HUES64 (cell line): ENCODE measurements at regions not wholly inside any gene's neighbourhood (a gene's known extent, or its start where the extent isn't known, plus 50 kb on each side); places are given as distances from the start of the nearest gene placed in this dataset.
"Not testable (repeated sequence)": the region's sequence is repeated elsewhere in the genome, so short reads cannot be mapped to it uniquely, and the experiment has no call there.

ENCODE experiments used
- H3K27ac ChIP-seq: 2 replicates; pipeline ENCODE4 v1.7.0; 2013; ENCODE audit warnings: low read depth, low read length, inconsistent platforms
- H3K27me3 ChIP-seq: 2 replicates; pipeline ENCODE4 v1.6.1; 2013; ENCODE audit warnings: mild to moderate bottlenecking, low read length; ENCODE audit not compliant: insufficient read depth
- H3K36me3 ChIP-seq: 2 replicates; pipeline ENCODE4 v1.6.1; 2013; ENCODE audit warnings: mild to moderate bottlenecking, low read length; ENCODE audit not compliant: insufficient read depth
- H3K4me1 ChIP-seq: 2 replicates; pipeline ENCODE4 v1.6.1; 2013; ENCODE audit warnings: mild to moderate bottlenecking, low read length, moderate library complexity; ENCODE audit not compliant: insufficient read depth
- H3K4me3 ChIP-seq: 2 replicates; pipeline ENCODE4 v1.5.1; 2013; ENCODE audit warnings: mild to moderate bottlenecking, low read length, moderate library complexity
- H3K9ac ChIP-seq: 2 replicates; pipeline ENCODE4 v1.6.1; 2013; ENCODE audit warnings: mild to moderate bottlenecking, low read depth, low read length
- H3K9me3 ChIP-seq: 2 replicates; pipeline ENCODE4 v1.6.1; 2013; ENCODE audit warnings: low read depth, low read length; ENCODE audit not compliant: insufficient read depth
- WGBS: fragments of 150-250, 120-280 bp; methylation state at CpG from one replicate; pipeline ENCODE4 v1.1.7; 2013; ENCODE audit warnings: missing lambda C conversion rate; 5-methylcytosine and 5-hydroxymethylcytosine counted together

DNA sequence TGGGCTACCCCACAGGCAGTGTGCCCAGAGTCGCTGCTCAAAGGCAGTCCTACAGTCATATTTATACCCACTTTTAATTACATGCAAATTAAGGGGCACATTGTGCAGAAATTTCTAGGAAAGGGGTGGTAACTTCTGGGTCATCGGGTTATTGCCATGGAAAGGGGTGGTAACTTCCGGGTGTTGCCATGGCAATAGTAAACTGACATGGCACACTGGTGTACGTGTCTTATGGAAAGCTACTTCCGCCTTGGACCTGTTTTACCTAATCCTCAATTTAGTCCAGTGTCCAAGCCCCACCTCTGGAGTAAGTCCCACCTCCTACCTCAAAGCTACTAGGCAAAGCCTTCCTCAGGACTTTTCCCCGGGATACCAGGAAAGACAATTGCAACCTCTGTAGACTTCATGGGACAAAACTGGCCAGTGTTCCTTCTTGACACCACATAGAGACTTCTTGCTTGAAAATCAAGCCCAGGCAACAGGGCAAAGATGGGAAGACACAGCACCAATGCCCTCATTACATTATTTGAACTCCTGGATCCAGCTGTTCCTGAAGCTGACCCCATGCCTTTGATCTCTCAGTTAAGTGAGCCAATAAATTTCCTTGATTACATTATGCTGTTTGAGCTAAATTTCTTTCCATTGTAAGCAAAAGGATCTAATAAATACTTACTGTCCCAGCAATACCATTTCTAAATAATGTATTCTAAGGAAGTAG, 63.3 kb upstream of the AGAP1 start:
- H3K36me3 ChIP-seq, result no peaks in the 10 kb centered on the region
- no peak overlapping the region for H3K27ac ChIP-seq
- H3K27me3 ChIP-seq, result no peaks in the 10 kb centered on the region
- H3K4me1 ChIP-seq, result no peaks in the 10 kb centered on the region
- H3K9ac ChIP-seq, result no peak overlapping the region
- H3K4me3 ChIP-seq, result no peak overlapping the region
- no peaks in the 10 kb centered on the region for H3K9me3 ChIP-seq
- 94% methylated on average over 6 of the region's 6 CpGs for WGBS

DNA sequence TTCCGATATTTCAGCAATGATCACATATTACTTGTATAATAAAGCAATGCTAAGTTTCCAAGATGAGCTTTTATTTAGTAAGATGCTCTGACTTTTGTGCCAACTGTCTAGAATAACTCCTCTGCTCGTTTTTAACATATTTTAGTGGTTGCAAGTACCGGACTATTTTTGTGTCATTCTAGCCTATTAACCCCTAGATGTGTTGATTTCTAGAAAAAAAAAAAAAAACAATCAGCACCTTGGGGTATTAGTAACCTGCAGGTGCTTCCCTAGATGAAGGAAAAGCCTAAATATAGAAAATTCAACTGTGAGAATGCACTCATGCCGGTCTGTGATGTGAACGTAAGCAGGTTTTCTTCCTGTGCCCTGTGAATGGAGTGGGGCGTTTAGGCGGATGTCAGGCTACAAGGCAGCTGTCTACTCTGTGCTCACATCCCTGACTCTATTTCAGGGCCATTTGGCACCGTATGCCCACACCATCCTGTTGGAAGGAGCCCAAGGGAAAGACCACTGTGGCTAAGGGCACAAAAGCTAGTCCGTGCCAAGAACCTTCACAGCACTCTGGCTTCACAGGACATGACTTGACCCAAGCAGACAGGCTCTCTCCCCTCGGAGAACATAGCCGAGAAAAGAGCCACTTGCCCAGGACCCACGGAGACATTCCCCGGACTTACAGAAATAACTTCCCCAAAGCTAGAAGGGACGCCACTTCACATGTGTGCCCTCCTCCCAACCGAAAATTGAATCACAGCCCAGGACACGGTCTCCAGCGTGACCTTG, 60.9 kb upstream of the AGAP1 start:
- 87% methylated on average over 16 of the region's 17 CpGs for WGBS

DNA sequence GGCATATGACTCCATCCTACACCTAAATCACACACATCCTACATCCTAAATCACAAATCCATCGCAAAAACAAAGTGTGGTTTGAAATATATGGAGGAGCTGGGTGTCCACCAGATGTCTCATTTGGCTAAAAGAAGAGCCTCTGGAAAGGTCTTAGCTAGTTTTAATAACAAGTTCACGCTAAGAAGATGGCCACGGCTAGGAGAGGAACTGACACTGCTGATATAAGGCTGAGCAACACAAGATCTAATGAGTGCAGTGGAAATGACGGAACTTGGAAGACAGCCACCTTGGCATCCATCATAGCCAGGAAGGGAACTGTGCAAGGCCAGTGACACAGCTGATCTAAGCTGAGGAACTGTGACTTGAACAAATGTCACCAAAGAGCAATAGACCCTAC, 60.0 kb upstream of the AGAP1 start:
- Histone ChIP-seq H3K9ac (no peak overlapping the region), H3K9me3 (no peaks in the 10 kb centered on the region), H3K4me3 (no peak overlapping the region), H3K4me1 (no peaks in the 10 kb centered on the region), H3K27me3 (no peaks in the 10 kb centered on the region), H3K36me3 (no peaks in the 10 kb centered on the region), H3K27ac (no peak overlapping the region)
- WGBS, result 91% methylated on average over 4 of the region's 4 CpGs

More for the DNA sequence above, 60.9 kb upstream of the AGAP1 start:
- H3K9ac ChIP-seq, result no peak overlapping the region
- no peaks in the 10 kb centered on the region for H3K36me3 ChIP-seq
- H3K9me3 ChIP-seq, result no peaks in the 10 kb centered on the region
- H3K27ac ChIP-seq, result no peak overlapping the region
- H3K27me3 ChIP-seq, result no peaks in the 10 kb centered on the region
- no peaks in the 10 kb centered on the region for H3K4me1 ChIP-seq
- no peak overlapping the region for H3K4me3 ChIP-seq

DNA sequence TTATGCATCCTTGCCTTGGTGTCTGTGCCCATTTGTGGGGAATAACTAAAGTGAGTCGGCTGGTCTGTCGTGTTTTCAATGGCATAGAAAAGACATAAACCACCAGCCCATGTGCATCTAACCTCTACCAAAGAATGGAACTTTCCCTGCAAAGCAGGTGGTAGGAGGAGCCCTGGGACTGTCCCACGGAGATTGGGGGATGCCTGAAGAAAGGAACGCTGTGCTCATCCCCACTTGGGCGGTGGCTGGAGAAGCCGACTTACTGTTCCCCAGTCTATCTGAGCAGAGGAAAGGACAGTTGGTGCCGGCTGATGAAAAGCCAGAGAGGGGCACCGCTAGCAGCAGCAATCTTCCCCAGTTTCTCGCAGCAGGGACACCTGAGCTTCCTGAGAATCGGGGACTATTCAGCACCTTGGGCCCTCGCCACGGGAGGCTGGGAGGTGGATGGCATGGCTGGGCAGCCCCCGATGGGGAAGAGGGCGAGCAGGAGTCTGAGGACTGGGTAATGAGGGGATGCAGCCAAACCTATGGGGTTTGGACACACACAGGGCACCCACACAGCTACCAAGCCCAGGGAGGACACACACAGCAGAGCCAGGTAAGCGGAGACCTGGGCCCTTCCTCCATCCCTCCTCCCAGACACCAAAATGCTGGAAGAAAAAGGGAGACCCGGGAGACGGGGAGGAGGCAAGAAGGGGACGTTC, 53.7 kb upstream of the AGAP1 start:
- Histone ChIP-seq H3K4me3 (no peak overlapping the region), H3K36me3 (no peaks in the 10 kb centered on the region), H3K27me3 (no peaks in the 10 kb centered on the region), H3K9me3 (0 out of 2 replicates have a peak, but pooled peaks cover 3% of the 10 kb centered on the region), H3K9ac (no peak overlapping the region), H3K27ac (no peak overlapping the region), H3K4me1 (no peaks in the 10 kb centered on the region)
- 88% methylated on average over 18 of the region's 18 CpGs for WGBS

DNA sequence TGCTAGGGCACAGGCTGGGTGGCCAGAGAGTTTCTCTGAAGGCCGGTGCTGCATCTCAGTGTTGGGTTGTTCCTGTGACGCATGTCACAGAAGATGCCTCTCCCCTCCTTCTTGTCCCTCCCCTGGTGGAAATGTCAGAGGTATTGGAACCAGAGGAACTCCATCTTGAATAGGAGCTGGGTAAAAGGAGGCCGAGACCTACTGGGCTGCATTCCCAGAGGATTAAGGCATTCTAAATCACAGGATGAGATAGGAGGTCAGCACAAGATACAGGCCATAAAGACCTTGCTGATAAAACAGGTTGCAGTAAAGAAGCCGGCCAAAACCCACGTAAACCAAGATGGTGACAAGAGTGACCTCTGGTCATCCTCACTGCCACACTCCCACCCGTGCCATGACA, 50.3 kb upstream of the AGAP1 start:
- H3K4me1 ChIP-seq, H3K4me3 ChIP-seq, H3K36me3 ChIP-seq, H3K27ac ChIP-seq, H3K9me3 ChIP-seq, H3K9ac ChIP-seq, H3K27me3 ChIP-seq: not testable (repeated sequence)
- 89% methylated on average over 6 of the region's 6 CpGs for WGBS
